GM12878 (cell line): ENCODE measurements at regions not wholly inside any gene's neighbourhood (a gene's known extent, or its start where the extent isn't known, plus 50 kb on each side); places are given as distances from the start of the nearest gene placed in this dataset.
"Not testable (repeated sequence)": the region's sequence is repeated elsewhere in the genome, so short reads cannot be mapped to it uniquely, and the experiment has no call there.

Experiments
- ATAC-seq: fragments of 200-7000 bp; cut with Tn5 transposase; 3 replicates; pipeline ENCODE4 v1.9.1; 2020; ENCODE audit warnings: mild to moderate bottlenecking, moderate library complexity
- BruUV-seq: library from RNA; stranded (reverse); fragments of 400-500 nt; replicated peaks from 2 replicates; lab custom pipeline; 2021; lab: Mats Ljungman, UMichigan
- CTCF ChIA-PET: fragments of 300-600 bp; sonication (Branson Sonifier 250); formaldehyde crosslinking; extraction: SDS; loops from one replicate; lab custom pipeline; 2021; ENCODE audit warnings: inconsistent platforms; lab: Yijun Ruan, JAX
- POLR2A ChIA-PET: fragments of 350-600 bp; formaldehyde crosslinking; extraction: SDS; loops from one replicate; lab custom pipeline; 2021; ENCODE audit warnings: inconsistent platforms; lab: Charles Lee
- RAD21 ChIA-PET: fragments of 300-600 bp; sonication (Branson Sonifier 250); formaldehyde crosslinking; loops from one replicate; lab custom pipeline; 2023; ENCODE audit warnings: antibody characterized with exemption; ENCODE audit not compliant: unreplicated experiment; lab: Charles Lee
- SMC1A ChIA-PET: fragments of 300-600 bp; sonication (Branson Sonifier 250); formaldehyde crosslinking; loops from one replicate; lab custom pipeline; 2023; ENCODE audit not compliant: unreplicated experiment, uncharacterized antibody; lab: Charles Lee
- DNase-seq: peaks from one replicate; pipeline ENCODE4 v3.0.0-alpha.2; 2011; ENCODE audit warnings: low read depth, low spot score
- FAIRE-seq: peaks from 3 replicates; lab custom pipeline; 2011; peaks lifted over from hg19 to GRCh38; lab: Jason Lieb, UNC
- H2AFZ ChIP-seq: 2 replicates; pipeline ENCODE4 v1.6.0; 2011; ENCODE audit warnings: low read depth, low read length, control low read depth; ENCODE audit not compliant: control insufficient read depth
- H3K27ac ChIP-seq: 2 replicates; pipeline ENCODE4 v1.5.1; 2011; ENCODE audit warnings: control low read depth; ENCODE audit not compliant: control insufficient read depth, insufficient read depth
- H3K27me3 ChIP-seq, 2 experiments: replicated peaks in 1 of 2; 2 replicates each; pipeline versions ENCODE4 v1.6.0 to v1.6.1; 2011; ENCODE audit warnings: low read length in 1 of 2; ENCODE audit not compliant: control insufficient read depth in 2 of 2, insufficient read depth in 2 of 2
- H3K36me3 ChIP-seq, 2 experiments: 2 replicates each; pipeline ENCODE4 v1.5.1; 2011; ENCODE audit warnings: low read length in 1 of 2; ENCODE audit not compliant: control insufficient read depth in 2 of 2, insufficient read depth in 2 of 2
- H3K4me1 ChIP-seq: 2 replicates; pipeline ENCODE4 v1.6.1; 2011; ENCODE audit warnings: mild to moderate bottlenecking, low read length, moderate library complexity, mixed read lengths; ENCODE audit not compliant: control insufficient read depth, insufficient read depth
- H3K4me2 ChIP-seq: 2 replicates; pipeline ENCODE4 v1.6.0; 2011; ENCODE audit warnings: control low read depth; ENCODE audit not compliant: control insufficient read depth, insufficient read depth
- H3K4me3 ChIP-seq: fragments of 200-600 bp; sonication (generic); 2 replicates; pipeline ENCODE4 v1.5.1; 2016
- H3K79me2 ChIP-seq: 2 replicates; pipeline ENCODE4 v1.6.0; 2011; ENCODE audit warnings: low read length; ENCODE audit not compliant: control insufficient read depth, insufficient read depth
- H3K9ac ChIP-seq: 2 replicates; pipeline ENCODE4 v1.8.0; 2011; ENCODE audit warnings: low read length, control low read depth, mixed read lengths; ENCODE audit not compliant: control insufficient read depth, insufficient read depth
- H3K9me3 ChIP-seq: replicated peaks from 3 replicates; pipeline ENCODE4 v1.5.1; 2011; ENCODE audit warnings: mild to moderate bottlenecking, low read length; ENCODE audit not compliant: control insufficient read depth, insufficient read depth
- H4K20me1 ChIP-seq: 2 replicates; pipeline ENCODE4 v1.6.0; 2011; ENCODE audit not compliant: control insufficient read depth, insufficient read depth
- CBX5 ChIP-seq: sonication (generic); IDR thresholded peaks from 2 replicates; pipeline ENCODE4 v1.6.1; 2016; ENCODE audit warnings: low read depth, moderate library complexity, mild to moderate bottlenecking, inconsistent platforms
- CEBPZ ChIP-seq: fragments of 150-350 bp; IDR thresholded peaks from 2 replicates; pipeline ENCODE4 v1.6.1; 2016; ENCODE audit warnings: low read depth, low read length
- CHD4 ChIP-seq: fragments of 200-600 bp; sonication (generic); IDR thresholded peaks from 2 replicates; pipeline ENCODE4 v1.6.1; 2016; ENCODE audit warnings: mild to moderate bottlenecking
- TARDBP ChIP-seq: IDR thresholded peaks from 2 replicates; pipeline ENCODE4 v1.6.1; 2016; ENCODE audit warnings: borderline replicate concordance
- ZNF207 ChIP-seq: fragments of 450-650 bp; IDR thresholded peaks from 2 replicates; pipeline ENCODE4 v1.6.1; 2014; ENCODE audit warnings: antibody characterized with exemption, mild to moderate bottlenecking, borderline replicate concordance
- WGBS: methylation state at CpG from one replicate; pipeline ENCODE4 v1.1.6; 2016; ENCODE audit warnings: low lambda C conversion rate; ENCODE audit not compliant: insufficient replicate concordance, insufficient coverage; ENCODE audit errors: missing lambda C conversion rate; 5-methylcytosine and 5-hydroxymethylcytosine counted together
- in situ Hi-C: fragments of 300-500 bp; cut with MboI; formaldehyde crosslinking; loops from 9 replicates; pipeline ENCODE4 v1.14.3; 2018; ENCODE audit warnings: mixed read lengths
- intact Hi-C: fragments of 100-400 bp; cut with micrococcal nuclease; formaldehyde crosslinking; loops from one replicate; pipeline ENCODE4 v1.14.2; 2022; ENCODE audit not compliant: unreplicated experiment

- Histone ChIP-seq H3K4me3 (no peak overlapping the region), H3K36me3 (no peaks in the 10 kb centered on the region), H3K79me2 (no peaks in the 10 kb centered on the region), H2AFZ (no peak overlapping the region), H3K27ac (no peak overlapping the region), H3K4me2 (no peak overlapping the region), H3K9me3 (no peaks in the 10 kb centered on the region), H3K4me1 (no peaks in the 10 kb centered on the region), H3K9ac (no peak overlapping the region), H3K27me3 (no peaks in the 10 kb centered on the region), H4K20me1 (no peaks in the 10 kb centered on the region)
- WGBS = 0% methylated on average over 1 of the region's 1 CpG
- no TSS peak for BruUV-seq
- FAIRE-seq (no peak), ATAC-seq (no peak), DNase-seq (no peak)
- in situ Hi-C loops (no loop called here), intact Hi-C loops (no loop called here)
- SMC1A ChIA-PET = no interaction called here
- TF ChIP-seq TARDBP = no peak
- TF ChIP-seq ZNF207 = no peak
- TF ChIP-seq CHD4 = no peak
- TF ChIP-seq CEBPZ = no peak
- no peak for TF ChIP-seq CBX5
- POLR2A ChIA-PET = no interaction called here
- CTCF ChIA-PET = no interaction called here
- RAD21 ChIA-PET = no interaction called here
These were observed 727.9 kb upstream of the DIAPH2 start for GRCh38 chrX:95956745-95957144.

GRCh38 chrX:95973456-95974095 is 711.1 kb upstream of the DIAPH2 start:
- H3K9me3 ChIP-seq, RAD21 ChIA-PET, H2AFZ ChIP-seq, H3K27me3 ChIP-seq, H3K36me3 ChIP-seq, BruUV-seq, intact Hi-C loops, H4K20me1 ChIP-seq, in situ Hi-C loops, SMC1A ChIA-PET, H3K4me3 ChIP-seq, CTCF ChIA-PET, POLR2A ChIA-PET, FAIRE-seq, DNase-seq, H3K4me1 ChIP-seq, H3K4me2 ChIP-seq, H3K27ac ChIP-seq, H3K9ac ChIP-seq, ATAC-seq, H3K79me2 ChIP-seq: not testable (repeated sequence)
- 22% methylated on average over 9 of the region's 9 CpGs for WGBS
